GM21367 (cell line): ENCODE measurements at regions not wholly inside any gene's neighbourhood (a gene's known extent, or its start where the extent isn't known, plus 50 kb on each side); places are given as distances from the start of the nearest gene placed in this dataset.
A peak's percentile ranks its signal among the peaks of the same experiment; 100 is the strongest.
"Not testable (repeated sequence)": the region's sequence is repeated elsewhere in the genome, so short reads cannot be mapped to it uniquely, and the experiment has no call there.

Experiments
- ATAC-seq: cut with Tn5 transposase; IDR thresholded peaks from one replicate; pipeline ENCODE4 v1.9.1; 2021; ENCODE audit not compliant: unreplicated experiment

DNA sequence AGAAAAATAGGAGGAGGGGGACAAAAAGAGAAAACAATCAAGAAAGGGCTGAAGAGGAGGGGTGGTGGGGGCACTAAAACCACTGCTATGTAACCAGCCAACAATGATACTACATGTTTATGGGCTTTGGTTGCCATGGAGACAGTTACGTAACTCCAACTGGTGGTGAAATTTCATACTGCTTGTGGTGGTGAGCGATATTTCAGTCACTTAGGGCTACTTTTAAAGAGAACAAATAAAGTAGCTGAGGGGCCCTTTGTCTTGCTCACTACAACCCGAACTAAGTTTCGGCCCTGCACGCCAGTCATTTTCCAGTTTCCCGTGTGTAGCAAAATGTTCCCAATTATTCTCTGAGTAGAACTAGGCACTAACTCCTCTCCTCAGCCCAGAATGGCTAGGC, 275.2 kb upstream of the EDA2R start:
- ATAC-seq, result no peak

DNA sequence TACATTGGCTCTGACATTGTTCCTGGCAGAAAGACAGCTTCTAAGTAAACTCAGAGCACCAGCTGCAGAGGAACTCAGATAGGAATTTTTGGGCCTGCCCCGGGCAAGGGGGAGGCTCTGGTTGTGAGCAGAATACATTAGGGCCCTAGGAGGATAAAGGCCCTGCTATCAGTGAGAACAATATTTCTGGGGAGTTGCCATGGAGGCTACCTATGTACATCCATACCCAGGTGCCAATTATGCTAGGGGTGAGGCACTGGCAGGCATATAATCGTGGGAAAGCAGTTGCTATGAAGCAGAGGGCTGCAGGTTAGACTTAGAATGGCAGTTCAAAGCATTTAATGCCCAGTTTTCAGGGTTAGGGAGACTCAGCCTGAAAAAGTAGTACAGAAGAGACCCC, 273.5 kb upstream of the EDA2R start:
- ATAC-seq, result no peak

DNA sequence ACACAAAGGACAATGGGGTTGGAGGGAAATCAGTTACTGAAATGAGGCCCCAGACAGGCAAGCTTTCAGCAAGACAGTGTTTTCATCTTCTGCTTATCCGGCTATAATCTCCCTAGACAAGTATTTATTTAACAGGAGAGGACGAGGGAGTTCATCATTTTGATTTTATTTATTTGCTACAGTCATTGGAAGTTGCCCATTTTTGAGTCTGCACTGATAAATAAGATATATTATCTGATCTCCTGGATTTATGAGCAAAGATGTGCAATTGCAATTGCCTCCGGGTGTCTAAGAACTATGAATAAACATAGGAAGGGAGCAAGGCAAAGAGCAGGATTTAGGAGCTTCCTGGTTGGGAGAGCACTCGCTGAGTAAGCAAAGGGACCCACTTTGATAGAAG, 263.2 kb upstream of the EDA2R start:
- ATAC-seq, result no peak

DNA sequence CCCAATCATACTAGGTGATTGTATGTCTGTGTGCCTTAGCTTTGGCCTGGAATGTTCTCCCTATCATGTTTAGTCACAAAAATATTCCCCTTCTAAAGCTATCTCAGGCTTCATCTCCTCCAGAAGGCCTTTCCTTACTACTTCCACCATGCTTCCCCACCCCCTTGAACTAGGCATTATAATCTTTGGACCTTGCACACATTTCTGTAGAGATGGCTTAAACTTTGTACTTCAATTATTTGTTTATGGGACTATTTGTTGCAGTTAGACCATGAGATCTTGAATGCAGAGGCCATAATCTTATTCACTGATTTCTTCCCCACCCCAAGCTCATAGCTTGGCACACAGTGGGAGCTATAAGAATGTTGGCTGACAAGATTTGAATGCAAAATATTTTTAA, 262.0 kb upstream of the EDA2R start:
- no peak for ATAC-seq

DNA sequence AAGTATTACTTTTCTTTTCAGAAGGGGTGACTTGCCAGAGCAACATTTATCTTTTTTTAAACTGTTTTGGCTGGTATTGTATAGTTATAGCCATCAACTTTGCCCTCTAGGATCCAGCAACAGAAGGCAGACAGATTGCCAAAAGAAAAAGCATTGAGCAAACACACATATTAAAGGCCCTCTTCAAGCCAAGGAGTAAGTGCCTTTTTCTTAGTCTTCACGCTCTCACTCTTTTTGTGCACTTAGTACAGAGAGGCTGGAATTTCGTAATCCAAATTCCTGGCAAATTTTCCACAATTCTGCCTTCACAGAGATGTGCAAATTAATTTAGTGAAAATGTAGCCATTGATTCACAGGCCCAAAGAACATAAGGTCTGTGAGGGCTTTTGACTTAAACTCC, 253.1 kb upstream of the EDA2R start:
- no peak for ATAC-seq

DNA sequence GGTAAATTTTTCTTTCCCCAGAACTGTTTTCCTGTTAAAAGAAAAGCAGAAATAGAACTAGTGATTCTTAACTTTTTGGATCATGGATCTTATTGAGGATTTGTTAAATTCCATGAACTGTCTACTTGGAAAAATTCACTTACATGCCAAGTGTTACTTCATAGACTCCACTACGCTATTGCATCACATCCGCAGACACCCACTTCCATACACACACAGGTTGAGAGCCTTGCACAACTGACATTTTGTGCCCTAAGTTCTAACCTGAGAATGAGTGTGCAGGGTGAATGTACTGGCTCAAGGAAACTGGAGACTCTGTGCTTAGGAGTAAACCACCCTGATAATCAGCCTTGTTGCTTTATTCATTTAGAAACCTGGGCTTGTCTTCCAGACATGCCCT, 250.5 kb upstream of the EDA2R start:
- ATAC-seq, result no peak

DNA sequence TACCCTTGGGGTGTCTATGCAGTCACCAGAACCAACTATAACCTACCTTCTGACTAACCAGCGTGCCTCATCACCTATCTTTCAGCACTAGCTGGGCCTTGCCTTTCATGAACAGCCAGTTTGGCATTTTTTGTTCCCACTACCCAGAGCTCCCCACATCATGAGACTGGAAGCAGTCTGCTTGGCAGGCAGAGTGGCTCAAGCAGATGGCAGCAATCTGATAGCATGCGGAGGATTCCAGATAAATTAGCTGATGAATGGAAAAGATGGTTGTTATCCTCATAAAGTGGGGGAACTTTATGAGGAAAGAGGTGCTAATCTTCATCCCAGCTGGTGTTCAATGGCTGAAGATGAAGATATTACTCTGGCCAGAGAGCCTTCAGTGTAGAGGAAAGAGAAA, 243.2 kb upstream of the EDA2R start:
- no peak for ATAC-seq

DNA sequence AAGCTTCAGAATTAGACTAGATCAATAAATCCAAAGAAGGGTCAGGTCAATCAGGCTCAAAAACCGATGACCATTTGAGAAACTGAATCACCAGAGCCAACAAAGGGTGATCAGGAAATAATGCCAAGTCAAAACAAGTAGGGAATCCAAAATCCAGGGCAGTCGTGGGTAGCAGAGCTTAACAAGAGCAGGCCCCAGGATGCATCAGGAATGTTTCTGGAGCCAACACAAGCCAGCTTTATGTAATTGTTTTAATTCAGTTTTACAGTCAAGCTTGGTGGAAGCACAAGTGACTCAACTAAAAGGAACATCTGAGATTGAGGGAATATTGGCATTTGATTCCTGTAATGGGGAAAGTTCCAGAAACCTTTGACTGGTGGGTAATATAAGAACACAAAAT, 237.9 kb upstream of the EDA2R start:
- no peak for ATAC-seq

DNA sequence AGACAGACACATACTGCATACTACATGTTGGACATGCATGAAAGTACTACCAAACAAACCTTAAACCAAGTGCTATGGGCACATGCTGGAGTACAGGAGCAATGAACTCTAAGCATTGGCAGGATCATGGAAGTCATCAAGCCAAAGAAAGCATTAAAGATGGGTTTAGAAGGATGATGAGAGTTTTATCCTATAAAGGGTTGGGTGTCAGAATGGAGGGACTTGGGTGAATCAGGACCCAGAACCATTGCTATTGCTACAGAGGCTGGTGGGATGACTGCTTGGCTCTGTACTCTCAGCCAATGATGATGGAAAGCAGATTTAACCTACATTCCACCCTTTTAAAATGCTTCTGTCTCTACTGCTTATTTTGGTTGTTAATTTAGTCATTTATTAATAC, 233.9 kb upstream of the EDA2R start:
- ATAC-seq, result no peak

DNA sequence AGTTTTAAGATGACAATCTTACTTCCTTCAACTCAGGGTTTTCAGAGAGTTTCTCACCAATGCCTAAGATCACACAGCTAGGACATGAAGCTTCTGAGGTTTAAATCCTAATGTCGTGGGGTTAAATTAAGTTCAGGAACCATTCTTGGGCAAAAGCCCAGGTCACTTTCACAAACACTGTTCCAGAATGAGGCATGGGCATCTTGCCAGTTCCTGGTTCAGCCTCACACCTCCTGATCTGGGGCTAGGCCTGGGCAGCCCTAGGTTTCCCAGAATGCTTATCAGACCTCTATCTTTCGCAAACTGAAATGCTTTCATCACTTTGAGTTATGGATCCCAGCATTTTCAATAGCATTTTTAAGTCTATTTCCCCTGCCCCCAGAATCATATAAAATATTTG, 224.8 kb upstream of the EDA2R start:
- no peak for ATAC-seq

DNA sequence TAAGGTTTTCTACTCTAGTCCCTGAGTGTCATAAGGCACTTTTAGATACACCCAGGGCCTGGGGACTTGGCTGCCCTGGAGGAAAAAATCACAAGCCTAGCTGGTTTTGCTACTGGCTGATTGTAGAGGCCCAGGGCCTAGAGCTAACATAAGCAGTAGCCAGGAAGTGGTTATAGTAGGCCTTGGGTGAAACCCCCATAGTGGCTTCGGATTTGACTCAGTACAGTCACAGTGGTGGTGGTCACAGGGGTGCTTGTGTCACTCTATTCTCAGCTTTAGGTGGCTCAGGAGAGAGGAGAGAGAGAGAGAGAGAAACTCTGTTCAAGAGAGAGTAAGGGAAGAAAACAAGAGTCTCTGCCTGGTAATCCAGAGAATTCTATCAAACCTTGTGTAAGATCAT, 194.5 kb upstream of the EDA2R start:
- peak; percentile 71 for ATAC-seq

DNA sequence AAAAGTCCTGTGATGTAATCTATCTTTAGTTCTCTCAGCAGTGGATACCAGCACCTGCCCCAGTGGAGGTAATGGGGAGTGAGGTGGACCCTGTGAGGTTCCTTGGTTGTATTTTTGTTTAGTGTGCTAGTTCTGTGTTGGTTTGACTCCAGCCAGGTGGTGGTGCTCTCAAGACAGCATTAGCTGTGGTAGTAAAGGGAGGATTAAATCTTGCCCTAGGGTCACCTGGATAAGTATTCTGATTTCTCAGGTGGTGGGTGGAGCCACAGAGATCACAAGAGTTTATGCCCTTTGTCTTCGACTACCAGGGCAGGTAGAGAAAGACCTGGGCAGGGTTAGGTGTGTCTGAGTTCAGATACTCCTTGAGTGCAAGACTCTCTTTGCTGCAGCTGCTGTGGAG, 176.3 kb upstream of the EDA2R start:
- ATAC-seq, result no peak

DNA sequence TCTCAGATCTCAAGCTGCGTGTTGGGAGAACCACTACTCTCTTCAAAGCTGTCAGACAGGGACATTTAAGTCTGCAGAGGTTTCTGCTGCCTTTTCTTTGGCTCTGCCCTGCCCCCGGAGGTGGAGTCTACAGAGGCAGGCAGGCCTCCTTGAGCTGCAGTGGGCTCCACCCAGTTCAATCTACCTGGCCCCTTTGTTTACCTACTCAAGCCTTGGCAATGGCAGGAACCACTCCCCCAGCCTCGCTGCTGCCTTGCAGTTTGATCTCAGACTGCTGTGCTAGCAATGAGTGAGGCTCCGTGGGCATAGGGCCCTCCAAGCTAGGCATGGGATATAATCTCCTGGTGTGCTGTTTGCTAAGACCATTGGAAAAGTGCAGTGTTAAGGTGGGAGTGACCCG, 155.6 kb upstream of the EDA2R start:
- ATAC-seq, result not testable (repeated sequence)

DNA sequence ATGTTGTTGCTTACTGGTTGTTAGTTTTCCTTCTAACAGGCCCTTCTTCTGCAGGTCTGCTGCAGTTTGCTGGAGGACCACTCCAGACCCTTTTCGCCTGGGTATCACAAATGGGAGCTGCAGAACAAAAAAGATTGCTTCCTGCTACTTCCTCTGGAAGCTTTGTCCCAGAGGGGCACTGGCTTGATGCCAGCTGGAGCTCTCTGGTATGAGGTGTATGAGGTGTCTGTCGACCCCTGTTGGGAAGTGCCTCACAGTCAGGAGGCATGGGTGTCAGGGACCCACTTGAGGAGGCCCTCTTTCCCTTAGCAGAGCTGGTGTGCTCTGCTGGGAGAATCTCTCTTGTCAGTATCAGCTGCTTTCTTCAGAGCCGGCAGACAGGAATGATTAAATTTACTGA, 127.4 kb upstream of the EDA2R start:
- ATAC-seq, result no peak

DNA sequence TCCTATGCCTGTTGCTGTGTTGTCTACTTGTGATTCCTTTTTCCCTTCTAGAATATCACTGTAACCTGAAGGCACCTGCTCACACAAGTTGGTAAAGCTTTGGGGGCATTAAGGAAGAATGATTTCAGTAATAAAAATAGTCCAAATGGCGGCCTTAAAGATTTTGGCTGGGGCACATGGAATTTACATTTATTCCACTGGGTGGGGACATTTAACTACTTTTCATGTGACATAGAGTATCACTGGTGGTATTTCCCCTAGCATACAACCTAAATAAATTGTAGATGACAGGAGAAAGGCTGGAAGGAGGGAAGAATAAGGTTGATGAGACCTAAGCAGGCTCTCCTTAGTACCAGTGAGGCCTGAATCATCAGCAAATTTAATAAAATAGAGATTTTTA, 121.8 kb upstream of the EDA2R start:
- ATAC-seq, result no peak

DNA sequence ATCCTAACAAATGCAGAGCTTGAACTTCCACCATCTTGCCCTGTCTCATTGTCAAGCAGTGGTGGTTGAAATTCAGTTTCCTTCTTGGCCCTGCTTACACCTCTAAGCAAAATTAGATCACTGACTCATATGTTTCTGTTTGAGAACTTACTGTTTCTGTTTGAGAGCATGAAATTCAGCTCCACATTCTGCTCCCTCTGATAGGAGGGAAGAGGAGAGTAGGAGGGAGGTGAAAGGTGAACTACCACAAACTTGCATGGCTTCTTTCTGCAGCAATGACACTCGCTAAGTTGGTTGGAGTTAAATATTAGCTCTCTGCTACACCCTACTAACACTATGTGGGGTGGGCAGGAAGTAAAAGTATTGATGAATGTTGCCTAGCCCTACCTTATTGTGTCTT, 117.8 kb upstream of the EDA2R start:
- ATAC-seq, result no peak

DNA sequence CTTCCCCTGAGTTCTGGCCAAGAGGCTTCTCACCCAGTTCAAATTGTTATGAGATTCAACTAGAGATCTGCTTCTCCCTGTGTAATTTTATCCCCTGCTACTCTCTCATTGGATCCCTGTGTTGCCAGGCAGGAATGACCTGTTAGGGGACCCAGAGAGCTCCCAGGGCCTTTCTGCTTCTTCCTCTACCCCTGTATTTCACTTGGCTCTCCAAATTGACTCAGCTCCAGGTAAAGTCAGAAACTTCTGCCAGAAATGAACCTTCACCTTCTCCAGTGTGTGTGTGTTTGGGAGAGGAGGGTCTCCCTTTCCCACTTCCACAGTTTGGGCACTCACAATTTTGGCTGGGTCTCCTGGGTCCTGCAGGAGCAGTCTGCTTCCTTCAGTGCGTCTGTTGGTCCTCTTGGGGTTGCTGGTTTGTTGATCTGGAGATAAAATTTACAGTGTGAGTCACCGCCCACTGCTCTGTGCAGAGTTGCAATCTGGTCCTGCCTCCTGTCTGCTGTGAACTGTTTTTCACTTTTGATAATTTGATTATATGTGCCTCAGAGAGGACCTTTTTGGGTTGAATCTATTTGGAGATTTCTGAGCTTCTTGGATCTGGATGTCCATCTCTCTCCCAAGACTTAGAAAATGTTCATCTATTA, 112.4 kb upstream of the EDA2R start:
- no peak for ATAC-seq

DNA sequence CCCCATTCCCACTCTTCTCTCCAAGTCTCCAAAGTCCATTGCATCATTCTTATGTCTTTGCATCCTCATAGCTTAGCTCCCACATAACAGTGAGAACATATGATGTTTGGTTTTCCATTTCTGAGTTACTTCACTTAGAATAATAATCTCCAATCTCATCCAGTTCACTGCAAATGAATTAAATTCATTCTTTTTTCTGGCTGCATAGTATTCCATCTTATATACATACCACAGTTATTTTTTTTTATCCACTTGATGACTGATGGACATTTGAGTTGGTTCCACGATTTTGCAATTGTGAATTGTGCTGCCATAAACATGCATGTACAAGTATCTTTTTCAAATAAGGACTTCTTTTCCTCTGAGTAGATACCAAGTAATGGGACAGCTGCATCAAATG, 105.6 kb upstream of the EDA2R start:
- not testable (repeated sequence) for ATAC-seq

DNA sequence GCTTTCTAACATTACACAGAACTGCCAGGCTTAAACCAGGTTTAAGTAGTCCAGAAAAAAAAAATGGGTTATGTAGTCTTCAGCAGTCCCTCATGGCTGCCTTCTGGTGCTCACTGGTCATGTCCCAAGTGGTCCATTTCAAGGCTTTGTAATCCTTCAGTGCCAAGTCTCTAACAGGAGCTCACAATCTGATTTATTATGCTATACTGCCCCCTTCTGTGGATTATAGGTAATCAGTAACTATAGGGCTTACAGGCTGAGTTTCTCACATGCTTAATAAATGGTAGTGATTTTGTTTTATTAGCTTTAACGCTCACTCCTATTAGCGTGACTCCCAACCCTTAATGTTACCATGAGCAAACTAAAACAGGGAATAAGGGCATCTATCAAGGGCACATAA, 92.5 kb upstream of the EDA2R start:
- ATAC-seq, result no peak

DNA sequence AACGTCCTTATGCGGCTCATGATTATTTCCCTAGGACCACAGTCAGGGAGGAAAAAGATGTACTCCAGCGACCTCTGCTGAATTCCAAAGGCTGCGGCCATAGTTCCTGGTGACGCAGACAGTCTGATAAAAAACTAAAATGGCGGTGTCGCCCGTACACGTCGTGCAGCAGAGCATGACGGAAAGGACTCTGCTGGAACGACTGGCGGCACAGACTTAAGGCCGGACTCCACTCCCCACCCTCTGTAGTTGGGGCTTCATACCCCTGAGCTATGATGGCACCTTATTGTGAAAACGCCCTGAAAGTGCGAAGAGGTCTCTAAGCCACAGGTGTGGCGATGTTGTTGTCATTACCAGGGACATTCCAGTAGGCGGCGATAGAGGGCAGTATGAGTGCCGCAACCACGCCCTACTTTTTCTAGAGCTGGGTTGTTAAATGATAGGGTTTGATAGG, 90.0 kb upstream of the EDA2R start:
- peak; percentile 84 for ATAC-seq

DNA sequence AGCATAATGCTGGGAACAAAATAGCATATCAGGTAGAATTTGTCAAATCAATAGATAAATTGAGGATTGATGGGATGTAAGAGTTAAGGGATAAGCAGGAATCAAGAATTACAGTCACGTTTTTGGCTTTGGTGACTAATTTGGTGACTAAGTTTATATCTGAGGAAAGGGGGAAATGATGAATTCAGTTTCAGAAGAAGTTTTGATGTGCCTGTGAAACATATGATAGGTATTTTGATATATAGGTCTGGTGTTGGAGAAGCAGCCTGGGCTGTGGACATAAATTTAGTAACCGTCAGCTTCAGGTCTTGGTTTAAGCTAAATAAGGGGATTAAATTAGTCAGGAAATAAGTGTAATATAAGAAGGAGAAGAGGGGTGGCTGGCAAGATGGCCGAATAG, 79.0 kb upstream of the EDA2R start:
- ATAC-seq, result no peak

DNA sequence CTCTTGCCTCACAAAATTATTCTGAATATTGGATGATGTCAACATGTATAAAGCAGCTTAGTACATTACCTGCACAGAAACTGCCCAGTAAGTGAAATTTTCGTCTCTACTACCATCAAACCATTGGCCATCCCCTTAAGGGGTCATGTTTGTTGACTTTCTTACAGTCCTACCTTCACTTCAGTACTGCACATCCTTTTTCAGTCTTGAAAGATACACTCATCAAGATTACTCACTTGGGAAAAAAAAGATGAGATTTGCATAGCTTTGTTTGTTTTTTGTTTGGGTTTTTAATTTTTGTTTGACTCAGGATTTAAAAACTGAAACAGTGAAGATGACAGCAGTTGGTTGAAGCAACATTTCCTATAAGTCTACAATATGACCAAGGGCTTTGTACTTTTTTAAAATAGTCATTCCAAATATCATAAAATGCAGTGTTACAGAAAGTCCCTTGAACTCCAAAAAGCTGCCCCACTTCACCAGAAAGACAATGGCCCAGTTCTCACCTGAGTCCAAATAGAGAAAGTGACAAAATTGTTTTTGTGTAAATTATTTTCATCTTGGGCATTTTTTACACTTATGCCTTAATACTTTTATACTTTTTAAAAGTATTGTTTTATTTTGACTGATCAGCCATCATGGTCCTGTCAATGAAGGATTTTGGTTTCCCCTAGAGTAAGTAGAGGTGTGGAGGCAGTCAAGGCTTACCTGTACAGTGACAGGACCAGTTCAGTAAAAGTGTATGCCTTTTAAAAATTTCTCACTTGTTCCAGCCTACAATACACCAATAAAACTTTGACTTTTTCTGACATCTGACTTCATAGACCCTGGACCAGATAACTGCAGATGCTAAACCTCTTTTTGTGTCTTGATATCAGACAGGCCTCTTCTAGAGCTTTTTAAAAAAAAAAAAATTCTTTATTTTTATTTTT, 59.7 kb upstream of the EDA2R start:
- no peak for ATAC-seq

DNA sequence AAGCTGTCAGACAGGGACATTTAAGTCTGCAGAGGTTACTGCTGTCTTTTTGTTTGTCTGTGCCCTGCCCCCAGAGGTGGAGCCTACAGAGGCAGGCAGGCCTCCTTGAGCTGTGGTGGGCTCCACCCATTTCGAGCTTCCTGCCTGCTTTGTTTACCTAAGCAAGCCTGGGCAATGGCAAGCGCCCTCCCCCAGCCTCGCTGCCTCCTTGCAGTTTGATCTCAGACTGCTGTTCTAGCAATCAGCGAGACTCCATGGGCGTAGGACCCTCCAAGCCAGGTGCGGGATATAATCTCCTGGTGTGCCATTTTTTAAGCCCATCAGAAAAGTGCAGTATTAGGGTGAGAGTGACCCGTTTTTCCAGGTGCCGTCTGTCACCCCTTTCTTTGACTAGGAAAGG, 53.6 kb upstream of the EDA2R start:
- ATAC-seq, result not testable (repeated sequence)
